ENCODE measurements at regions not wholly inside any gene's neighbourhood (a gene's known extent, or its start where the extent isn't known, plus 50 kb on each side); places are given as distances from the start of the nearest gene placed in this dataset.

- TF ChIP-seq CTCF (IDR thresholded peaks at IDR 0.05): no peak
- no peak for TF ChIP-seq POLR2A (IDR thresholded peaks at IDR 0.05)
These were observed 372.1 kb downstream of the NR2F2 start for GRCh38 chr15:96702589-96702988.

Data from heart left ventricle (tissue), 13 donors.